ENCODE measurements at regions not wholly inside any gene's neighbourhood (a gene's known extent, or its start where the extent isn't known, plus 50 kb on each side); places are given as distances from the start of the nearest gene placed in this dataset.
"Not testable (repeated sequence)": the region's sequence is repeated elsewhere in the genome, so short reads cannot be mapped to it uniquely, and the experiment has no call there.

DNA sequence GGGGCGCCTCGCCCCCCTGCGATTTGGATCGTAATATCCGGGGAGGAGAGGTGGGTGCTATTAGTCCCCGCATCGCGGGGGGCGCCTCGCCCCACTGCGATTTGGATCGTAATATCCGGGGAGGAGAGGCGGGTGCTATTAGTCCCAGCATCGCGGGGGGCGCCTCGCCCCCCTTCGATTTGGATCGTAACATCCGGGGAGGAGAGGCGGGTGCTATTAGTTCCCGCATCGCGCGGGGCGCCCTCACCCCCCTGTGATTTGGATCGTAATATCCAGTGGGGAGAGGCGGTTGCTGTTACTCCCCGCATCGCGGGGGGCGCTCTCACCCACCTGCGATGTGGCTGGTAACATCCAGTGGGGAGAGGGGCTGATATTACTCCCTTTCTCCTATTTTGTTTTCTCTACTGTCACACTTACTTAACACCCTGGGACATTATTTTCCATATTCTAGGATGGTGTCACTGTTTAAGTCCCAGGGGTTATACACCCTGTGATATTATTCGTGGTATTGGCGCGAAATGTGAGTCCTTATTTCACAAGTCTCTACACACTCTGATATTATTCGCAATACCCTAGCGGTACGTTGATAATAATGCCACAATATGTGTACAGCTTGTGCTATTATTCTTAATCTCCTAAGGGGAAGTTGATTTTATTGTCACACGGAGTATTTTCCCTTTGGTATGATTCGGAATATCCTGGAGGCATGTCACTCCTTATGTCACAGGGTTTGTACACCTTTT is 57.8 kb upstream of the ALDH3B2 start:
- H3K36me3 Mint-ChIP-seq (ENCODE audit: insufficient read depth, unreplicated experiment): peaks cover 12% of the 10 kb centered on the region
- intact Hi-C loops (cut with micrococcal nuclease; ENCODE audit: unreplicated experiment): no loop called here
- no peak overlapping the region for H3K27ac Mint-ChIP-seq (ENCODE audit: unreplicated experiment)
- peak; percentile 70 for DNase-seq
- TF ChIP-seq, protein P1, sequence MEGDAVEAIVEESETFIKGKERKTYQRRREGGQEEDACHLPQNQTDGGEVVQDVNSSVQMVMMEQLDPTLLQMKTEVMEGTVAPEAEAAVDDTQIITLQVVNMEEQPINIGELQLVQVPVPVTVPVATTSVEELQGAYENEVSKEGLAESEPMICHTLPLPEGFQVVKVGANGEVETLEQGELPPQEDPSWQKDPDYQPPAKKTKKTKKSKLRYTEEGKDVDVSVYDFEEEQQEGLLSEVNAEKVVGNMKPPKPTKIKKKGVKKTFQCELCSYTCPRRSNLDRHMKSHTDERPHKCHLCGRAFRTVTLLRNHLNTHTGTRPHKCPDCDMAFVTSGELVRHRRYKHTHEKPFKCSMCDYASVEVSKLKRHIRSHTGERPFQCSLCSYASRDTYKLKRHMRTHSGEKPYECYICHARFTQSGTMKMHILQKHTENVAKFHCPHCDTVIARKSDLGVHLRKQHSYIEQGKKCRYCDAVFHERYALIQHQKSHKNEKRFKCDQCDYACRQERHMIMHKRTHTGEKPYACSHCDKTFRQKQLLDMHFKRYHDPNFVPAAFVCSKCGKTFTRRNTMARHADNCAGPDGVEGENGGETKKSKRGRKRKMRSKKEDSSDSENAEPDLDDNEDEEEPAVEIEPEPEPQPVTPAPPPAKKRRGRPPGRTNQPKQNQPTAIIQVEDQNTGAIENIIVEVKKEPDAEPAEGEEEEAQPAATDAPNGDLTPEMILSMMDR (IDR thresholded peaks at IDR 0.05; ENCODE audit: unreplicated experiment): peak; percentile 62
- H3K27me3 Mint-ChIP-seq (ENCODE audit: unreplicated experiment): peaks cover 21% of the 10 kb centered on the region
- peak overlapping the region; percentile 69 for H3K4me3 Mint-ChIP-seq (ENCODE audit: low read depth, unreplicated experiment)
- CTCF ChIA-PET: no interaction called here
- BruUV-seq (replicated peaks): no TSS peak
- no peaks in the 10 kb centered on the region for H3K9me3 Mint-ChIP-seq (ENCODE audit: low read depth, unreplicated experiment)
- peaks cover 28% of the 10 kb centered on the region for H3K4me1 Mint-ChIP-seq (ENCODE audit: low read depth, unreplicated experiment)

DNA sequence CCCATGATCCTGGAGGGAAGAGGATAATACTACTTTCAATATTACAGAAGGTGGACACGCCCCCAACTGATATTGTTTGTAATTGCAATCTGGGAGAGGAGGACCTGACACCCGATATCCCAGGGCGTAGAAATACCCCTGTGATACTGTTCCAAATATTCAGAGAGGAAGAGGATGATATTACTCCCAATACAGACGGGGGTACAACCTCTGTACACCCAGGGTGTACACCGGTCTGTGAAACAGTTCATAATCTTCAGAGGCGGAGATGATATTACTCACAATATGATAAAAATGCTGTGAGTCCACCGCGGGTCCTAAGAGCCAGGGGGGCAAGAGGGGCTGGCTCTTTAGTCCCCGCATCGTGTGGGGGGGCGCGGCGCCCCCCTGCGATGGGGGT is 57.2 kb upstream of the ALDH3B2 start:
- no TSS peak for BruUV-seq (replicated peaks)
- Mint-ChIP-seq H3K36me3 (ENCODE audit: insufficient read depth, unreplicated experiment) (peaks cover 16% of the 10 kb centered on the region), H3K9me3 (ENCODE audit: low read depth, unreplicated experiment) (no peaks in the 10 kb centered on the region), H3K4me3 (ENCODE audit: low read depth, unreplicated experiment) (peak overlapping the region; percentile 69), H3K27me3 (ENCODE audit: unreplicated experiment) (peaks cover 16% of the 10 kb centered on the region), H3K4me1 (ENCODE audit: low read depth, unreplicated experiment) (peaks cover 34% of the 10 kb centered on the region), H3K27ac (ENCODE audit: unreplicated experiment) (no peak overlapping the region)
- DNase-seq: no peak
- CTCF ChIA-PET: no interaction called here
- TF ChIP-seq, protein P1 (IDR thresholded peaks at IDR 0.05; ENCODE audit: unreplicated experiment): no peak
- intact Hi-C loops (cut with micrococcal nuclease; ENCODE audit: unreplicated experiment): no loop called here

DNA sequence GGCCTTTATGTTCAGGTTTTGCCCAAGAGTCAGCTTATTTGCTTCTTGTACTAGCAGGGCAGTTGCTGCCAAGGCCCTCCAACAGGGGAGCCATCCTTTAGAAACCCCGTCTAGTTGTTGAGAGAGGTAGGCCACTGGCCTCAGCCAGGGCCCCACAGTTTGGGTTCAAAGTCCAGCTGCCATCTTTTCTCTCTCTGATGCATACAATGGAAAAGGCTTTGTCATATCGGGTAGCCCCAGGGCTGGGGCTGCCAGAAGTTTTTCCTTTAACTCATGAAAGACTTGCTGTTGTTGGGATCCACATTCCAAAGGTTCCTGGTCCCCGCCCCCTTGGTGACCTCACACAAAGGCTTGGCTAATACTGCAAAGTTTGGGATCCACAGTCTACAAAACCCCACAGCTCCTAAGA is 53.7 kb upstream of the ALDH3B2 start:
- Mint-ChIP-seq H3K4me1 (ENCODE audit: low read depth, unreplicated experiment) (peaks cover 34% of the 10 kb centered on the region), H3K36me3 (ENCODE audit: insufficient read depth, unreplicated experiment) (peaks cover 16% of the 10 kb centered on the region)
- H3K27ac Mint-ChIP-seq (ENCODE audit: unreplicated experiment); intact Hi-C loops (cut with micrococcal nuclease; ENCODE audit: unreplicated experiment); H3K9me3 Mint-ChIP-seq (ENCODE audit: low read depth, unreplicated experiment); H3K4me3 Mint-ChIP-seq (ENCODE audit: low read depth, unreplicated experiment); BruUV-seq (replicated peaks); CTCF ChIA-PET; H3K27me3 Mint-ChIP-seq (ENCODE audit: unreplicated experiment): not testable (repeated sequence)
- DNase-seq: peak; percentile 19

DNA sequence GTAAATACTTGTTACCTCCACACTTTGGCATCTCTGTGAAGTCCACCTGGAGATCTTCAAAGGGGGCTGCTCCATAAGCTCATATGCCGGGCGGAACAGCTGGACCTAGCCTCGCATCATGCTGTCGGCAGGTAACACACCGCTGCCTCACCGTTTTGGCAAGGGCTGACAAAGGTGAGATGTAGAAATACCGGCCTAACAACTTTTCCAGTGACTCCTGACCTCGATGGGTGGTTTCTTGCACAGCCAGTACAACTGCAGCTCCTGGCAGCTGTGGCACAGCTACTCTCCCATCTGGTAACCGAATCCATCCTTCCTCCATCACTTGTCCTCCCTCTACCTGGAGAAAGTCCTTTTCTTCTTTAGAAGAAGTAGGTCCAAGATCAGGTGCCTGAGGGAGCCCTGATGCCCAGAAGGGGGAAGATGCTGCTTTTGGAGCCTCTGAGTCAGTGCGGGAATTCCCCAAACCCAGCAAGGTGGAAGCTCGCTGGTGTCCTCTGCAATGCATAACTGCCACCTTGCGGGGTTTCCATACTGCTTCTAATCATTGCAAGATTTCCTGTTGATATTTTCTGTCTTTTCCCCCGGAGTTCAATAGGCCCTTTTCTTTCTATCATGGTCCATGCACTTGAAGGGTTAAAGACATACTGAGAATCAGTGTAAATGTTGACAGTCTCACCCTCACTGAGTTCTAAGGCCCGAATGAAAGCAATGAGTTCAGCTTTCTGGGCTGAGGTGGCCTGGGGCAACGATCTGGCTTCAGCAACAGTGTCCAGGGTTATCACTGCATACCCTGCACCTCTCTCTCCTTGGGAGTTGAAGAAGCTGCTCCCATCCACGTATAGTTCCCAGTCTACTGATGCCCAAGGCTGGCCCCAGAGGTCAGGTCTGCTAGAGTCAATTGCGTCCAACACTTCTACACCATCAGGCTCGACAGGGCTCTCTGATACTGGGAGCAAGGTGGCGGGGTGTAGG is 52.9 kb upstream of the ALDH3B2 start:
- CTCF ChIA-PET; intact Hi-C loops (cut with micrococcal nuclease; ENCODE audit: unreplicated experiment); BruUV-seq (replicated peaks); H3K4me3 Mint-ChIP-seq (ENCODE audit: low read depth, unreplicated experiment); H3K27ac Mint-ChIP-seq (ENCODE audit: unreplicated experiment); H3K9me3 Mint-ChIP-seq (ENCODE audit: low read depth, unreplicated experiment): not testable (repeated sequence)
- peak; percentile 42 for DNase-seq
- Mint-ChIP-seq H3K4me1 (ENCODE audit: low read depth, unreplicated experiment) (peaks cover 34% of the 10 kb centered on the region), H3K27me3 (ENCODE audit: unreplicated experiment) (peaks cover 13% of the 10 kb centered on the region), H3K36me3 (ENCODE audit: insufficient read depth, unreplicated experiment) (peaks cover 20% of the 10 kb centered on the region)
